BJ (cell line): ENCODE measurements at regions not wholly inside any gene's neighbourhood (a gene's known extent, or its start where the extent isn't known, plus 50 kb on each side); places are given as distances from the start of the nearest gene placed in this dataset.

Source experiments
- CTCF ChIA-PET: fragments of 350-600 bp; formaldehyde crosslinking; extraction: SDS; loops from one replicate; lab custom pipeline; 2021; ENCODE audit warnings: antibody characterized with exemption, inconsistent platforms; lab: Yijun Ruan, JAX
- POLR2A ChIA-PET: fragments of 300-600 bp; sonication (Branson Sonifier 250); formaldehyde crosslinking; extraction: SDS; loops from one replicate; lab custom pipeline; 2021; ENCODE audit warnings: antibody characterized with exemption; lab: Charles Lee
- DNase-seq: peaks from one replicate; pipeline ENCODE4 v3.0.0-alpha.2; 2011; ENCODE audit warnings: low read depth
- H3K27me3 ChIP-seq: 2 replicates; pipeline ENCODE4 v1.6.0; 2011; ENCODE audit warnings: low read length; ENCODE audit not compliant: control insufficient read depth, insufficient read depth
- H3K36me3 ChIP-seq: 2 replicates; pipeline ENCODE4 v1.5.1; 2011; ENCODE audit warnings: low read length; ENCODE audit not compliant: control insufficient read depth, insufficient read depth
- H3K4me3 ChIP-seq: 2 replicates; pipeline ENCODE4 v1.5.1; 2011; ENCODE audit warnings: low read depth, mild to moderate bottlenecking, control low read depth, low read length
- CTCF ChIP-seq: IDR thresholded peaks from 2 replicates; pipeline ENCODE4 v1.5.1; 2011; ENCODE audit warnings: low read depth, mild to moderate bottlenecking, control low read depth, inconsistent platforms, low read length, moderate library complexity; ENCODE audit not compliant: insufficient read depth

GRCh38 chr6:104506429-104506828 lies 353.3 kb downstream of the HACE1 start:
- no peak for DNase-seq
- no peak for TF ChIP-seq CTCF
- ChIA-PET CTCF (interaction anchor here (1.3 kb wide), 1 partner anchor 16 kb away, joined by 3 read pairs; no protein-coding TSS in a partner anchor), POLR2A (no interaction called here)
- no peaks in the 10 kb centered on the region for H3K27me3 ChIP-seq
- H3K4me3 ChIP-seq: no peak overlapping the region
- no peaks in the 10 kb centered on the region; the same call in 1 of the 2 replicates for H3K36me3 ChIP-seq

GRCh38 chr6:104505838-104506237 lies 353.9 kb downstream of the HACE1 start:
- POLR2A ChIA-PET: no interaction called here
- CTCF ChIA-PET: interaction anchor here (1.3 kb wide), 1 partner anchor 17 kb away, joined by 3 read pairs; no protein-coding TSS in a partner anchor
- TF ChIP-seq CTCF: no peak

GRCh38 chr6:104500265-104500664 lies 359.5 kb downstream of the HACE1 start:
- ChIA-PET CTCF (no interaction called here), POLR2A (no interaction called here)
- no peak for TF ChIP-seq CTCF
- no peak for DNase-seq
- Histone ChIP-seq H3K36me3 (no peaks in the 10 kb centered on the region; the same call in 1 of the 2 replicates), H3K4me3 (no peak overlapping the region), H3K27me3 (no peaks in the 10 kb centered on the region)

More at GRCh38 chr6:104505838-104506237, 353.9 kb downstream of the HACE1 start:
- no peak for DNase-seq
- Histone ChIP-seq H3K4me3 (no peak overlapping the region), H3K27me3 (no peaks in the 10 kb centered on the region), H3K36me3 (no peaks in the 10 kb centered on the region; the same call in 1 of the 2 replicates)

GRCh38 chr6:104486035-104486434 lies 373.7 kb downstream of the HACE1 start:
- no peak overlapping the region for H3K4me3 ChIP-seq
- ChIA-PET POLR2A (no interaction called here), CTCF (no interaction called here)

GRCh38 chr6:104484626-104485025 lies 375.1 kb downstream of the HACE1 start:
- ChIA-PET CTCF (no interaction called here), POLR2A (no interaction called here)
- DNase-seq: no peak
- Histone ChIP-seq H3K27me3 (no peaks in the 10 kb centered on the region), H3K4me3 (no peak overlapping the region), H3K36me3 (no peaks in the 10 kb centered on the region)
- TF ChIP-seq CTCF: no peak

More at GRCh38 chr6:104486035-104486434, 373.7 kb downstream of the HACE1 start:
- no peak for DNase-seq
- TF ChIP-seq CTCF: no peak
- H3K36me3 ChIP-seq: no peaks in the 10 kb centered on the region
- H3K27me3 ChIP-seq: no peaks in the 10 kb centered on the region
